Mammary epithelial cell (primary cell): ENCODE measurements at regions not wholly inside any gene's neighbourhood (a gene's known extent, or its start where the extent isn't known, plus 50 kb on each side); places are given as distances from the start of the nearest gene placed in this dataset.

Source experiments
- EZH2 ChIP-seq: IDR thresholded peaks from 2 replicates; pipeline ENCODE4 v1.6.1; 2012; ENCODE audit warnings: low read length, inconsistent platforms, borderline replicate concordance
- TF ChIP-seq, protein P1 (sequence below), 2 donors: IDR thresholded peaks in 1 of 2; conservative IDR thresholded peaks in 1 of 2; 2 replicates each; pipeline ENCODE4 v1.5.1; 2011 to 2012; ENCODE audit warnings: inconsistent platforms in 2 of 2, low read length in 2 of 2, mild to moderate bottlenecking in 2 of 2, control low read depth in 1 of 2, low read depth in 1 of 2; ENCODE audit not compliant: insufficient read depth in 1 of 2; ENCODE audit errors: extremely low read depth in 1 of 2

DNA sequence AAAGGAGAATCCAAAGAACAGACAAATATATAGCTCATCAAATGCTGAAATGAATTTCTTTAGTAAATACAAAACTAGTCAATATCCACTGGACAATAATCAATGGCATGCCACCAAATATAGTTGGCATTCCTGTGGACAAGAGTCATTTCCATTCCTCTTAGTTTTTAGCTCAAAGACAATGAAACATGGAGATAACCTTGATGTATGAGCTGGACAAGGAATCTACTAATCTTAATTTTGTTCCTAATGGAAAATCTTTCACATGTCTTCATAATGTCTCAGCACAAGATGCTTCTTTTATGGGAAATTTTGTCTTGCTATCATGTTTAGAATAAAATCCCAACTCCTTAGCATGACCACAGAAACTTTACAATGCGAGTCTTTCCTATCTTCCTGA lies 87.8 kb downstream of the PFDN4 start:
- TF ChIP-seq, protein P1, sequence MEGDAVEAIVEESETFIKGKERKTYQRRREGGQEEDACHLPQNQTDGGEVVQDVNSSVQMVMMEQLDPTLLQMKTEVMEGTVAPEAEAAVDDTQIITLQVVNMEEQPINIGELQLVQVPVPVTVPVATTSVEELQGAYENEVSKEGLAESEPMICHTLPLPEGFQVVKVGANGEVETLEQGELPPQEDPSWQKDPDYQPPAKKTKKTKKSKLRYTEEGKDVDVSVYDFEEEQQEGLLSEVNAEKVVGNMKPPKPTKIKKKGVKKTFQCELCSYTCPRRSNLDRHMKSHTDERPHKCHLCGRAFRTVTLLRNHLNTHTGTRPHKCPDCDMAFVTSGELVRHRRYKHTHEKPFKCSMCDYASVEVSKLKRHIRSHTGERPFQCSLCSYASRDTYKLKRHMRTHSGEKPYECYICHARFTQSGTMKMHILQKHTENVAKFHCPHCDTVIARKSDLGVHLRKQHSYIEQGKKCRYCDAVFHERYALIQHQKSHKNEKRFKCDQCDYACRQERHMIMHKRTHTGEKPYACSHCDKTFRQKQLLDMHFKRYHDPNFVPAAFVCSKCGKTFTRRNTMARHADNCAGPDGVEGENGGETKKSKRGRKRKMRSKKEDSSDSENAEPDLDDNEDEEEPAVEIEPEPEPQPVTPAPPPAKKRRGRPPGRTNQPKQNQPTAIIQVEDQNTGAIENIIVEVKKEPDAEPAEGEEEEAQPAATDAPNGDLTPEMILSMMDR (conservative IDR thresholded peaks at IDR 0.05 in 1 of 2, IDR thresholded peaks at IDR 0.05 in 1 of 2; ENCODE audit: extremely low read depth in 1 of 2, insufficient read depth in 1 of 2, low read depth in 1 of 2, low read length in 2 of 2): no peak
- TF ChIP-seq EZH2: no peak
